ENCODE measurements at regions not wholly inside any gene's neighbourhood (a gene's known extent, or its start where the extent isn't known, plus 50 kb on each side); places are given as distances from the start of the nearest gene placed in this dataset.

DNA sequence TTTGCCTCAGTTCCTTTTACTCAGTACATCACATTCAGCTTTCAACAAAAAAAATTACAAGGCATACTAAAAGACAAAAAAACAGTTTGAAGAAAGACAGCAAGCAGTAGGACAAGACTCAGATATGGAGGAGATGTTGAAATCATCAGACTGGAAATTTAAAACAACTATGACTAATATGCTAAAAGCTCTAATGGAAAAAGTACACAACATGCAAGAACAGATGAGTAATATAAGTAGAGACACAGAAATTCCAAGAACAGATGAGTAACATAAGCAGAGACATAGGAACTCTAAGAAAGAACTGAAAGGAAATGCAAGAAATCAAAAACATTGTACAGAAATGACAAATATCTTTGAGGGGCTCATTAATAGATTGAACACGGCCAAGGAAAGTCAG lies 402.6 kb downstream of the NEBL start (continued):
- no peak for TF ChIP-seq SAP30 (IDR thresholded peaks at IDR 0.05; ENCODE audit: insufficient read depth, insufficient replicate concordance, low read length)
- TF ChIP-seq, protein P1, sequence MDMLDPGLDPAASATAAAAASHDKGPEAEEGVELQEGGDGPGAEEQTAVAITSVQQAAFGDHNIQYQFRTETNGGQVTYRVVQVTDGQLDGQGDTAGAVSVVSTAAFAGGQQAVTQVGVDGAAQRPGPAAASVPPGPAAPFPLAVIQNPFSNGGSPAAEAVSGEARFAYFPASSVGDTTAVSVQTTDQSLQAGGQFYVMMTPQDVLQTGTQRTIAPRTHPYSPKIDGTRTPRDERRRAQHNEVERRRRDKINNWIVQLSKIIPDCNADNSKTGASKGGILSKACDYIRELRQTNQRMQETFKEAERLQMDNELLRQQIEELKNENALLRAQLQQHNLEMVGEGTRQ (IDR thresholded peaks at IDR 0.05; ENCODE audit: low read length): no peak
- TF ChIP-seq TCF12 (IDR thresholded peaks at IDR 0.05; ENCODE audit: low read depth, low read length): no peak
- TF ChIP-seq HDAC2 (IDR thresholded peaks at IDR 0.05; ENCODE audit: borderline replicate concordance in 1 of 2, low read depth in 2 of 2, low read length in 2 of 2): no peak

All from H1 (cell line).